Activated naive CD4-positive, alpha-beta T cell treated with Interleukin-2 at 50 U/mL for 16 hours (primary cell): ENCODE measurements at regions not wholly inside any gene's neighbourhood (a gene's known extent, or its start where the extent isn't known, plus 50 kb on each side); places are given as distances from the start of the nearest gene placed in this dataset.

ENCODE experiments used
- DNase-seq: peaks from one replicate; pipeline ENCODE4 v3.0.0-alpha.2; 2020

GRCh38 chr2:238657132-238658053, 190.5 kb upstream of the TWIST2 start:
- no peak for DNase-seq

GRCh38 chr2:238658054-238658407, 189.9 kb upstream of the TWIST2 start:
- DNase-seq = no peak

- no peak for DNase-seq
These were observed 189.1 kb upstream of the TWIST2 start for GRCh38 chr2:238658820-238659219.

GRCh38 chr2:238659231-238659630, 188.7 kb upstream of the TWIST2 start:
- no peak for DNase-seq

GRCh38 chr2:238663586-238663985, 184.3 kb upstream of the TWIST2 start:
- DNase-seq = no peak

GRCh38 chr2:238665919-238666318, 182.0 kb upstream of the TWIST2 start:
- no peak for DNase-seq

GRCh38 chr2:238666543-238666942, 181.3 kb upstream of the TWIST2 start:
- DNase-seq = no peak

- no peak for DNase-seq
These were observed 180.9 kb upstream of the TWIST2 start for GRCh38 chr2:238667008-238667407.

GRCh38 chr2:238667639-238668038, 180.2 kb upstream of the TWIST2 start:
- DNase-seq = no peak

GRCh38 chr2:238668426-238668825, 179.5 kb upstream of the TWIST2 start:
- no peak for DNase-seq

GRCh38 chr2:238669046-238669445, 178.8 kb upstream of the TWIST2 start:
- DNase-seq = no peak

- no peak for DNase-seq
These were observed 178.3 kb upstream of the TWIST2 start for GRCh38 chr2:238669581-238670080.

- DNase-seq = no peak
These were observed 177.7 kb upstream of the TWIST2 start for GRCh38 chr2:238670111-238670585.

GRCh38 chr2:238682536-238682935, 165.3 kb upstream of the TWIST2 start:
- DNase-seq = no peak

- no peak for DNase-seq
These were observed 163.2 kb upstream of the TWIST2 start for GRCh38 chr2:238684362-238685326.

- no peak for DNase-seq
These were observed 162.6 kb upstream of the TWIST2 start for GRCh38 chr2:238685327-238685709.

- no peak for DNase-seq
These were observed 162.2 kb upstream of the TWIST2 start for GRCh38 chr2:238685713-238686112.

- no peak for DNase-seq
These were observed 161.7 kb upstream of the TWIST2 start for GRCh38 chr2:238686223-238686622.

- no peak for DNase-seq
These were observed 159.4 kb upstream of the TWIST2 start for GRCh38 chr2:238688193-238689153.

- DNase-seq = no peak
These were observed 158.6 kb upstream of the TWIST2 start for GRCh38 chr2:238689331-238689730.

GRCh38 chr2:238689871-238690389, 158.0 kb upstream of the TWIST2 start:
- DNase-seq = no peak

- DNase-seq = no peak
These were observed 157.4 kb upstream of the TWIST2 start for GRCh38 chr2:238690511-238690910.
